GM23338 (cell line): ENCODE measurements at regions not wholly inside any gene's neighbourhood (a gene's known extent, or its start where the extent isn't known, plus 50 kb on each side); places are given as distances from the start of the nearest gene placed in this dataset.
"Not testable (repeated sequence)": the region's sequence is repeated elsewhere in the genome, so short reads cannot be mapped to it uniquely, and the experiment has no call there.

Experiments
- ATAC-seq: fragments of 200-7000 bp; cut with Tn5 transposase; 3 replicates; pipeline ENCODE4 v1.9.1; 2020
- DNase-seq: peaks from one replicate; pipeline ENCODE4 v3.0.0-alpha.2; 2015; ENCODE audit warnings: low spot score
- H2AFZ ChIP-seq: fragments of 200-600 bp; sonication (generic); 2 replicates; pipeline ENCODE4 v1.8.0; 2016; ENCODE audit warnings: antibody characterized with exemption, mild to moderate bottlenecking, moderate library complexity
- H3F3A ChIP-seq: fragments of 200-600 bp; sonication (generic); replicated peaks from 2 replicates; pipeline ENCODE4 v1.8.0; 2017; ENCODE audit warnings: antibody characterized with exemption, mixed run types, low read depth
- H3K27ac ChIP-seq: fragments of 200-600 bp; sonication (generic); 2 replicates; pipeline ENCODE4 v1.6.1; 2016; ENCODE audit warnings: low read depth
- H3K27me3 ChIP-seq: fragments of 200-600 bp; sonication (generic); 2 replicates; pipeline ENCODE4 v1.8.0; 2016; ENCODE audit warnings: mild to moderate bottlenecking, mixed run types, moderate library complexity; ENCODE audit not compliant: insufficient read depth
- H3K36me3 ChIP-seq: fragments of 200-600 bp; sonication (generic); 2 replicates; pipeline ENCODE4 v1.8.0; 2016; ENCODE audit warnings: mild to moderate bottlenecking; ENCODE audit not compliant: insufficient read depth
- H3K4me1 ChIP-seq: fragments of 200-600 bp; sonication (generic); 2 replicates; pipeline ENCODE4 v1.8.0; 2016; ENCODE audit warnings: mild to moderate bottlenecking, moderate library complexity; ENCODE audit not compliant: insufficient read depth
- H3K4me2 ChIP-seq: fragments of 200-600 bp; sonication (generic); 2 replicates; pipeline ENCODE4 v1.7.1; 2017; ENCODE audit warnings: mixed run types
- H3K4me3 ChIP-seq: fragments of 200-600 bp; sonication (generic); 2 replicates; pipeline ENCODE4 v1.6.1; 2016; ENCODE audit warnings: mixed run types
- H3K79me2 ChIP-seq: fragments of 200-600 bp; sonication (generic); replicated peaks from 2 replicates; pipeline ENCODE4 v1.8.0; 2017; ENCODE audit warnings: mild to moderate bottlenecking; ENCODE audit not compliant: insufficient read depth
- H3K9me2 ChIP-seq: fragments of 200-600 bp; sonication (generic); 2 replicates; pipeline ENCODE4 v1.8.0; 2017; ENCODE audit not compliant: insufficient read depth
- H4K20me1 ChIP-seq: fragments of 200-600 bp; sonication (generic); replicated peaks from 2 replicates; pipeline ENCODE4 v1.8.0; 2017; ENCODE audit warnings: mild to moderate bottlenecking; ENCODE audit not compliant: insufficient read depth
- H3K27ac Mint-ChIP-seq: 2 replicates; pipeline ENCODE4 v1.8.0; 2020; ENCODE audit warnings: inconsistent platforms, mild to moderate bottlenecking, moderate library complexity, mixed read lengths
- H3K27me3 Mint-ChIP-seq: 3 replicates; pipeline ENCODE4 v1.8.0; 2022; ENCODE audit warnings: low read depth, mild to moderate bottlenecking, moderate library complexity, mixed read lengths, inconsistent platforms; ENCODE audit not compliant: insufficient read depth, poor library complexity
- H3K36me3 Mint-ChIP-seq: 3 replicates; pipeline ENCODE4 v1.8.0; 2021; ENCODE audit warnings: low read depth, mild to moderate bottlenecking, inconsistent platforms, moderate library complexity, mixed read lengths
- H3K4me1 Mint-ChIP-seq: 3 replicates; pipeline ENCODE4 v1.8.0; 2020; ENCODE audit warnings: mild to moderate bottlenecking, inconsistent platforms, mixed read lengths
- H3K4me3 Mint-ChIP-seq: 3 replicates; pipeline ENCODE4 v1.8.0; 2021; ENCODE audit warnings: moderate library complexity, mild to moderate bottlenecking, inconsistent platforms, mixed read lengths
- H3K9me3 Mint-ChIP-seq: 3 replicates; pipeline ENCODE4 v1.8.0; 2020; ENCODE audit warnings: moderate library complexity, mild to moderate bottlenecking, inconsistent platforms, mixed read lengths
- EZH2 ChIP-seq: fragments of 200-600 bp; sonication (generic); IDR thresholded peaks from one replicate; pipeline ENCODE4 v1.8.0; 2017; ENCODE audit warnings: antibody characterized with exemption, mild to moderate bottlenecking, low read depth; ENCODE audit not compliant: unreplicated experiment
- EZH2phosphoT487 ChIP-seq: fragments of 200-600 bp; sonication (generic); IDR thresholded peaks from one replicate; pipeline ENCODE4 v1.8.1; 2018; ENCODE audit warnings: antibody characterized with exemption; ENCODE audit not compliant: unreplicated experiment
- JUNB ChIP-seq: IDR thresholded peaks from one replicate; pipeline ENCODE4 v1.6.1; 2016; ENCODE audit warnings: antibody characterized with exemption; ENCODE audit not compliant: unreplicated experiment
- POLR2AphosphoS5 ChIP-seq: IDR thresholded peaks from 2 replicates; pipeline ENCODE4 v1.6.1; 2016; ENCODE audit warnings: antibody characterized with exemption, low read depth
- REST ChIP-seq: IDR thresholded peaks from one replicate; pipeline ENCODE4 v1.6.1; 2018; ENCODE audit warnings: antibody characterized with exemption; ENCODE audit not compliant: unreplicated experiment
- STAT1 ChIP-seq: IDR thresholded peaks from one replicate; pipeline ENCODE4 v1.6.1; 2016; ENCODE audit warnings: antibody characterized with exemption; ENCODE audit not compliant: unreplicated experiment
- ZNF114 ChIP-seq: fragments of 250-450 bp; sonication (Bioruptor Pico); IDR thresholded peaks from 2 replicates; pipeline ENCODE4 v1.5.0; 2020; ENCODE audit warnings: mild to moderate bottlenecking, moderate library complexity
- ZNF331 ChIP-seq: fragments of 250-450 bp; sonication (Bioruptor Pico); IDR thresholded peaks from 2 replicates; pipeline ENCODE4 v1.5.0; 2020; ENCODE audit warnings: low read depth, mild to moderate bottlenecking, moderate library complexity
- ZNF462 ChIP-seq: fragments of 250-450 bp; sonication (Bioruptor Pico); IDR thresholded peaks from 2 replicates; pipeline ENCODE4 v1.5.0; 2020; ENCODE audit warnings: mild to moderate bottlenecking, moderate library complexity

- TF ChIP-seq EZH2phosphoT487 = no peak
- no peak for TF ChIP-seq ZNF114 (CRISPR knock-in tag)
- no peak for TF ChIP-seq REST
- no peak for TF ChIP-seq JUNB
- TF ChIP-seq POLR2AphosphoS5 = no peak
- no peak for TF ChIP-seq EZH2
Measured at GRCh38 chr2:82330155-82330554, 2025.6 kb upstream of the LRRTM1 start (continued).

GRCh38 chr2:82326180-82326767, 2021.7 kb upstream of the LRRTM1 start:
- H3K27ac ChIP-seq, H3K27me3 Mint-ChIP-seq, H3K4me2 ChIP-seq, H3K9me3 Mint-ChIP-seq, H3K27ac Mint-ChIP-seq, H3K36me3 ChIP-seq, H3K27me3 ChIP-seq, H3F3A ChIP-seq, DNase-seq, H4K20me1 ChIP-seq, H3K4me3 Mint-ChIP-seq, H3K4me1 Mint-ChIP-seq, H3K4me3 ChIP-seq, H3K9me2 ChIP-seq, H3K4me1 ChIP-seq, H2AFZ ChIP-seq, ATAC-seq, H3K36me3 Mint-ChIP-seq, H3K79me2 ChIP-seq: not testable (repeated sequence)

- Histone ChIP-seq H3K9me2 (peaks cover 6% of the 10 kb centered on the region; the same call in 1 of the 2 replicates), H3K36me3 (no peaks in the 10 kb centered on the region), H3K27me3 (no peaks in the 10 kb centered on the region), H3K4me3 (no peak overlapping the region), H2AFZ (no peak overlapping the region; the same call in 1 of the 2 replicates), H3K4me2 (no peak overlapping the region), H4K20me1 (no peaks in the 10 kb centered on the region), H3F3A (no peaks in the 10 kb centered on the region), H3K4me1 (no peaks in the 10 kb centered on the region), H3K27ac (no peak overlapping the region), H3K79me2 (no peaks in the 10 kb centered on the region)
- Mint-ChIP-seq H3K9me3 (peaks cover 3% of the 10 kb centered on the region; the same call in 2 of the 3 replicates), H3K27ac (no peak overlapping the region), H3K4me3 (no peak overlapping the region), H3K4me1 (no peaks in the 10 kb centered on the region), H3K36me3 (peaks cover 5% of the 10 kb centered on the region; the same call in 2 of the 3 replicates), H3K27me3 (peaks cover 3% of the 10 kb centered on the region)
- DNase-seq (no peak), ATAC-seq (no peak)
- TF ChIP-seq ZNF331 (CRISPR knock-in tag) (no peak), STAT1 (no peak), ZNF462 (CRISPR knock-in tag) (no peak), ZNF114 (CRISPR knock-in tag) (no peak)
Measured at GRCh38 chr2:82320296-82320695, 2015.7 kb upstream of the LRRTM1 start.
